ENCODE measurements at regions not wholly inside any gene's neighbourhood (a gene's known extent, or its start where the extent isn't known, plus 50 kb on each side); places are given as distances from the start of the nearest gene placed in this dataset.

DNA sequence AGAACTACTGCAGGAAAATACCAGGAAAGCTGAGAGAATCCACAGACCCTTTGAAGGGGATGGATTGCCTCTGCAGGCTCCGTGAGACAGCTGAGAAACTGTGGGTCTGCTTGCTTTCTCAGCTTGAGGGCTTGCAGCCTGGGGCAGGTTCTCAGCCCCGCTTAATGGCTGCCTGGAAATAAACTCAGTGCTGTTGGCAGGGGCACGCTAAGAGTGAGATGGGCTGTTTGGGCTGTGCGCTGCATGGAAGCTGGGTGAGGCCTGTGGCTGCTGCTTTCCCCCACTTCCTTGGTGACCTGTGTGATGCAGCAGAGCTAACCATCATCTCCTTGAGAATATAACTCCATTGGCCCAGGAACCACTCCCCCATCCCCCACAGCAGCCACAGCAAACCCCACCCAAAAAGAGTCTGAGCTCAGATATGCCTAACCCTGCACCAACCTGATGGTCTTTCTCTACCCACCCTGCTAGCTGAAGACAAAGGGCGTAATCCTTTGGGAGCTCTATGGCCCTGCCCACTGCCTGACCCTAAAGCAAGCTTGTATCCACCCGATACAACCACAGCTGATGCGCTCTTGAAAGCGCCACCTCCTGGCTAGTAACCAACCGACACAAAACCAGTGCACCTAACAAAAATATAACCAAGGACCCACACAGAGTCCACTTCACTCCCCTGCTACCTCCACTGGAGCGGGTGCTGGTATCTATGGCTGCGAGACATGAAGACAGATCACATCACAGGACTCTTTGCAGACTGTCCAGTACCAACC lies 800.6 kb upstream of the MAP3K7 start:
- no peak for DNase-seq
- Histone ChIP-seq H3K4me1 (no peaks in the 10 kb centered on the region), H3K36me3 (no peaks in the 10 kb centered on the region), H3K9me3 (no peaks in the 10 kb centered on the region), H3K4me3 (no peak overlapping the region), H3K27me3 (ENCODE audit: low read depth) (no peaks in the 10 kb centered on the region), H3K27ac (no peak overlapping the region)
- ATAC-seq = no peak
- intact Hi-C loops (cut with DNase I) = no loop called here
- TF ChIP-seq, protein P1, sequence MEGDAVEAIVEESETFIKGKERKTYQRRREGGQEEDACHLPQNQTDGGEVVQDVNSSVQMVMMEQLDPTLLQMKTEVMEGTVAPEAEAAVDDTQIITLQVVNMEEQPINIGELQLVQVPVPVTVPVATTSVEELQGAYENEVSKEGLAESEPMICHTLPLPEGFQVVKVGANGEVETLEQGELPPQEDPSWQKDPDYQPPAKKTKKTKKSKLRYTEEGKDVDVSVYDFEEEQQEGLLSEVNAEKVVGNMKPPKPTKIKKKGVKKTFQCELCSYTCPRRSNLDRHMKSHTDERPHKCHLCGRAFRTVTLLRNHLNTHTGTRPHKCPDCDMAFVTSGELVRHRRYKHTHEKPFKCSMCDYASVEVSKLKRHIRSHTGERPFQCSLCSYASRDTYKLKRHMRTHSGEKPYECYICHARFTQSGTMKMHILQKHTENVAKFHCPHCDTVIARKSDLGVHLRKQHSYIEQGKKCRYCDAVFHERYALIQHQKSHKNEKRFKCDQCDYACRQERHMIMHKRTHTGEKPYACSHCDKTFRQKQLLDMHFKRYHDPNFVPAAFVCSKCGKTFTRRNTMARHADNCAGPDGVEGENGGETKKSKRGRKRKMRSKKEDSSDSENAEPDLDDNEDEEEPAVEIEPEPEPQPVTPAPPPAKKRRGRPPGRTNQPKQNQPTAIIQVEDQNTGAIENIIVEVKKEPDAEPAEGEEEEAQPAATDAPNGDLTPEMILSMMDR (IDR thresholded peaks at IDR 0.05) = no peak

DNA sequence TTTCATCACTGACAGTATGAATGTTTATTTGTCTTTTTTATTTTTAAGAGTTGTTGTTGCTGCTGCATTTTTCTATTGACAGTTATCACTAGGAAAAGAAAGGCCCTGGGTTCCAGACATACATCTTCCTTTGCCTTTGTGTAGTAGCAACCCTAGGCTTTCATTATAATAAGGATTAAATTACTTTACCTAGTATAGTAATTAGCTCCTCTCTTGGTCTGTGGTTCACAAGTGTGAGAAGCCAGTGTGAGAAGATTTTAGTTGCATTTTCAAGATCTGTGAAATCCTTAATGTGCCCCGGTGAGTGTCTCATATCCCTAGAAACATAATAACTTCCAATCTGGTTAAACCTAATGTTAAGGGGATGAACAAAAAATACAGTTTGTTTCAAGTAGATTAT lies 799.3 kb upstream of the MAP3K7 start:
- TF ChIP-seq, protein P1 (IDR thresholded peaks at IDR 0.05) = no peak
- intact Hi-C loops (cut with DNase I) = no loop called here
- DNase-seq = no peak
- H3K4me1 ChIP-seq = no peaks in the 10 kb centered on the region
- H3K9me3 ChIP-seq = no peaks in the 10 kb centered on the region
- no peak overlapping the region for H3K4me3 ChIP-seq
- ATAC-seq = no peak
- H3K27ac ChIP-seq = no peak overlapping the region
- no peaks in the 10 kb centered on the region for H3K36me3 ChIP-seq
- no peaks in the 10 kb centered on the region for H3K27me3 ChIP-seq (ENCODE audit: low read depth)

DNA sequence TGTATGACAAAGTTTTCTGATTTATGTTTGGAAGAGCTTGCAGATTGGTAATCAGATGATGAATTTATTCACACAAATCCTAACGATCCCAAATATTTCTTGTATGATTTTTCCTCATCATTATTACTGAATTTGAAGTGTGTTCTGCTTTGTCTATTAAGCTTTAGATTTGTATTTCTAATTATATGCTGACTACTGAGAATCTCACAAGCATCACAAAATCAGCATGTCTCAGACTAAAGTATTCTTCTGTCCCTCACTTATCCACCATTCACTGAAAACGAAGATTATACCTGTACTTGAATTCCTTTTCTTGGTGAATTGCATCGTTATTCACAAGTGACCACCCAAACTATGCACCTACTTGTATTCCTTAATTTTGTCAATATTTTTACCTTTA lies 796.3 kb upstream of the MAP3K7 start:
- ATAC-seq (no peak), DNase-seq (no peak)
- Histone ChIP-seq H3K36me3 (no peaks in the 10 kb centered on the region), H3K27ac (no peak overlapping the region), H3K27me3 (ENCODE audit: low read depth) (no peaks in the 10 kb centered on the region), H3K4me3 (no peak overlapping the region), H3K9me3 (no peaks in the 10 kb centered on the region), H3K4me1 (no peaks in the 10 kb centered on the region)
- intact Hi-C loops (cut with DNase I) = no loop called here
- TF ChIP-seq, protein P1 (IDR thresholded peaks at IDR 0.05) = no peak

DNA sequence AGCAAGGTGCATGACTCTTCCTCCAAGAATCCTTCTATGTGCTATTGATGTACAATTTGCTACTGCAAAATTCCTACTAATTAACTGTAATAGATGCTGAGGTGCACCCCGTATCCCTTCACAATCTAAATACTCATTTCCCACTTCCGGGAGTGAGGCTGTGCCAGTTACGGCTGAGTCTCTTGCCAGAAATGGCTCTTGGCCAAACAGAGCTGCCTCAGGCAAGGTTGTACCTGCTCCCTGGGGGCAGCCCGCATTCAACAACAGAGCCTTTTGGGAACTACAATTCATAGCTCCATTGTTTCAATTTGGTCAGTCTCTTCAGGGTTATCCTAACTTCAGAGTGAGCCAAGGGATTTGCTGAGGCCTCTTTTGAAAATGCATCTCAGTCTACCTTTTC lies 789.8 kb upstream of the MAP3K7 start:
- intact Hi-C loops (cut with DNase I) = no loop called here
- TF ChIP-seq, protein P1 (IDR thresholded peaks at IDR 0.05) = no peak
- no peak overlapping the region for H3K4me3 ChIP-seq
- ATAC-seq (no peak), DNase-seq (no peak)
- H3K27ac ChIP-seq = no peak overlapping the region
- H3K27me3 ChIP-seq (ENCODE audit: low read depth) = no peaks in the 10 kb centered on the region
- H3K9me3 ChIP-seq = no peaks in the 10 kb centered on the region
- H3K36me3 ChIP-seq = no peaks in the 10 kb centered on the region
- no peaks in the 10 kb centered on the region for H3K4me1 ChIP-seq

DNA sequence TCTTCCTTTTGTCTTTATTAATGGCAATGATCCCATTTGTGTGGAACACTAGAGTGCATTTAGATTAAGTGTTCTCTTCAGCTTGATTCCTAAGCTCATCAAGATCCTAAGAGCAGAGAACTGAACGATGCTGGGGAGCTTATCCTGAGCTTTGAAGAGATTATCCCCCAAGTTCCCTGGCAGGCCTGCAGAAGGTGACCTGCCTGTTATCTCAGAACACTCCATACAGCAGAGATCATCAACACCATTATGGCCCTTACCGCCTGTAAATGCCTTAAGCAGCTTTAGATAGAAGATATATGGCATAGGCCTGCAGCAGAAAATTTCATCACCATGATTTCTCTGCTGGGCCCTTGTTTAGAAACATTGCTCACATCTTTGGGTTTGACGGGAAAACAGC lies 779.9 kb upstream of the MAP3K7 start:
- H3K4me3 ChIP-seq = no peak overlapping the region
- H3K36me3 ChIP-seq = no peaks in the 10 kb centered on the region
- TF ChIP-seq, protein P1 (IDR thresholded peaks at IDR 0.05) = no peak
- no peak overlapping the region for H3K27ac ChIP-seq
- H3K4me1 ChIP-seq = no peaks in the 10 kb centered on the region
- DNase-seq = no peak
- intact Hi-C loops (cut with DNase I) = no loop called here
- H3K9me3 ChIP-seq = no peaks in the 10 kb centered on the region
- no peaks in the 10 kb centered on the region for H3K27me3 ChIP-seq (ENCODE audit: low read depth)
- no peak for ATAC-seq

All from lower lobe of right lung (tissue), 2 donors.